HepG2 (cell line): ENCODE measurements at regions not wholly inside any gene's neighbourhood (a gene's known extent, or its start where the extent isn't known, plus 50 kb on each side); places are given as distances from the start of the nearest gene placed in this dataset.

Experiments
- ETV6 ChIP-seq: sonication (generic); formaldehyde crosslinking; conservative IDR thresholded peaks from 2 replicates; pipeline ENCODE4 v1.4.0; 2020; ENCODE audit warnings: missing genetic modification reagents
- FOXJ3 ChIP-seq: sonication (generic); formaldehyde crosslinking; IDR thresholded peaks from 2 replicates; pipeline ENCODE4 v1.4.0; 2020; ENCODE audit warnings: missing genetic modification reagents, mild to moderate bottlenecking, borderline replicate concordance
- GLI4 ChIP-seq: sonication (generic); formaldehyde crosslinking; IDR thresholded peaks from 2 replicates; pipeline ENCODE4 v1.5.1; 2020; ENCODE audit warnings: missing genetic modification reagents, mild to moderate bottlenecking, moderate library complexity, borderline replicate concordance
- NONO ChIP-seq, 2 experiments: fragments of 450-650 bp in 1 of 2; sonication (generic) in 1 of 2; formaldehyde crosslinking in 1 of 2; IDR thresholded peaks in 1 of 2; conservative IDR thresholded peaks in 1 of 2; 2 replicates each; pipeline versions ENCODE4 v1.6.1 to v1.8.0; 2017 to 2022; ENCODE audit warnings: mild to moderate bottlenecking in 1 of 2, missing genetic modification reagents in 1 of 2, moderate library complexity in 1 of 2
- ONECUT2 ChIP-seq: sonication (generic); formaldehyde crosslinking; IDR thresholded peaks from 2 replicates; pipeline ENCODE4 v1.4.0; 2020; ENCODE audit warnings: missing genetic modification reagents
- PLSCR1 ChIP-seq: sonication (generic); formaldehyde crosslinking; IDR thresholded peaks from 2 replicates; pipeline ENCODE4 v1.5.0; 2020; ENCODE audit warnings: missing genetic modification reagents, mild to moderate bottlenecking, borderline replicate concordance
- SALL2 ChIP-seq: sonication (generic); formaldehyde crosslinking; IDR thresholded peaks from 2 replicates; pipeline ENCODE4 v1.8.1; 2023; ENCODE audit warnings: mild to moderate bottlenecking, missing genetic modification reagents, inconsistent platforms
- SRY ChIP-seq: sonication (generic); formaldehyde crosslinking; IDR thresholded peaks from 2 replicates; pipeline ENCODE4 v1.8.0; 2022; ENCODE audit warnings: mild to moderate bottlenecking, missing genetic modification reagents
- THAP9 ChIP-seq: sonication (generic); formaldehyde crosslinking; IDR thresholded peaks from 2 replicates; pipeline ENCODE4; 2020; ENCODE audit warnings: missing genetic modification reagents, mild to moderate bottlenecking, borderline replicate concordance
- ZBTB7A ChIP-seq: sonication (generic); formaldehyde crosslinking; IDR thresholded peaks from 2 replicates; pipeline ENCODE4 v1.8.0; 2022; ENCODE audit warnings: mild to moderate bottlenecking, missing genetic modification reagents
- ZNF282 ChIP-seq: fragments of 450-650 bp; IDR thresholded peaks from 2 replicates; pipeline ENCODE4 v1.6.1; 2018; ENCODE audit not compliant: partially characterized antibody
- TF ChIP-seq, protein P1 (sequence below): sonication (generic); formaldehyde crosslinking; conservative IDR thresholded peaks from 2 replicates; pipeline ENCODE4 v1.4.0; 2020; ENCODE audit warnings: mild to moderate bottlenecking, missing genetic modification reagents, moderate library complexity
- TF ChIP-seq, protein P2 (sequence below): sonication (generic); formaldehyde crosslinking; IDR thresholded peaks from 2 replicates; pipeline ENCODE4 v1.4.0; 2020; ENCODE audit warnings: mild to moderate bottlenecking, low read depth, missing genetic modification reagents
- TF ChIP-seq, protein P3 (sequence below): sonication (generic); formaldehyde crosslinking; IDR thresholded peaks from 2 replicates; pipeline ENCODE4 v1.4.0; 2020; ENCODE audit warnings: missing genetic modification reagents, borderline replicate concordance
- TF ChIP-seq, protein P4 (sequence below): sonication (generic); formaldehyde crosslinking; IDR thresholded peaks from 2 replicates; pipeline ENCODE4 v1.8.1; 2023; ENCODE audit warnings: mild to moderate bottlenecking, missing genetic modification reagents

DNA sequence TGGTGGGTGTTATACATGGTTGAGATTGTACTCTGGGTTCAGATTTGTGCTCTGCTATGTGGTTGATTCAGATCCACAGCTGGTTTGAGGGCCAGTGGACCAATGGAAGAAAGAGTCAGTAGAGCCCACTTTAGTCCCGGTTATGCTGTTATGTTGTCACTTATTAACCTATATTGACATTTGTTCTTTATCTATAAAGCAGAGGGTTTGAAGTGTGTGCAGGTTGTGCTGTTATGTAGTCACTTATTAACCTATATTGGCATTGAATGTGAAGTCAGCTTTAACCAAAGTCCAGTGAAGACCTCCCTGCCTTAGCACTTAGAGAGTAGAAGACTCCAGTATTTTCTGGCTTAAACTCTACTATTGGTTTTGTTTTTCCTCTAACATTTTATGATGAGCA, 307.3 kb upstream of the TSPY4 start (continued):
- TF ChIP-seq THAP9 (CRISPR knock-in tag) (no peak), NONO (IDR thresholded peaks at IDR 0.05) (no peak), NONO (CRISPR knock-in tag; conservative IDR thresholded peaks at IDR 0.05) (no peak), PLSCR1 (CRISPR knock-in tag) (no peak), ETV6 (CRISPR knock-in tag) (no peak), GLI4 (CRISPR knock-in tag) (no peak), ZBTB7A (no peak), ZNF282 (no peak), FOXJ3 (CRISPR knock-in tag) (no peak), SRY (CRISPR knock-in tag) (no peak), ONECUT2 (CRISPR knock-in tag) (peak; percentile 24; the same call in 1 of the 2 replicates), SALL2 (CRISPR knock-in tag) (no peak)
- TF ChIP-seq, protein P1, sequence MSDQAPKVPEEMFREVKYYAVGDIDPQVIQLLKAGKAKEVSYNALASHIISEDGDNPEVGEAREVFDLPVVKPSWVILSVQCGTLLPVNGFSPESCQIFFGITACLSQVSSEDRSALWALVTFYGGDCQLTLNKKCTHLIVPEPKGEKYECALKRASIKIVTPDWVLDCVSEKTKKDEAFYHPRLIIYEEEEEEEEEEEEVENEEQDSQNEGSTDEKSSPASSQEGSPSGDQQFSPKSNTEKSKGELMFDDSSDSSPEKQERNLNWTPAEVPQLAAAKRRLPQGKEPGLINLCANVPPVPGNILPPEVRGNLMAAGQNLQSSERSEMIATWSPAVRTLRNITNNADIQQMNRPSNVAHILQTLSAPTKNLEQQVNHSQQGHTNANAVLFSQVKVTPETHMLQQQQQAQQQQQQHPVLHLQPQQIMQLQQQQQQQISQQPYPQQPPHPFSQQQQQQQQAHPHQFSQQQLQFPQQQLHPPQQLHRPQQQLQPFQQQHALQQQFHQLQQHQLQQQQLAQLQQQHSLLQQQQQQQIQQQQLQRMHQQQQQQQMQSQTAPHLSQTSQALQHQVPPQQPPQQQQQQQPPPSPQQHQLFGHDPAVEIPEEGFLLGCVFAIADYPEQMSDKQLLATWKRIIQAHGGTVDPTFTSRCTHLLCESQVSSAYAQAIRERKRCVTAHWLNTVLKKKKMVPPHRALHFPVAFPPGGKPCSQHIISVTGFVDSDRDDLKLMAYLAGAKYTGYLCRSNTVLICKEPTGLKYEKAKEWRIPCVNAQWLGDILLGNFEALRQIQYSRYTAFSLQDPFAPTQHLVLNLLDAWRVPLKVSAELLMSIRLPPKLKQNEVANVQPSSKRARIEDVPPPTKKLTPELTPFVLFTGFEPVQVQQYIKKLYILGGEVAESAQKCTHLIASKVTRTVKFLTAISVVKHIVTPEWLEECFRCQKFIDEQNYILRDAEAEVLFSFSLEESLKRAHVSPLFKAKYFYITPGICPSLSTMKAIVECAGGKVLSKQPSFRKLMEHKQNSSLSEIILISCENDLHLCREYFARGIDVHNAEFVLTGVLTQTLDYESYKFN (CRISPR knock-in tag), result peak; percentile 95
- TF ChIP-seq, protein P2, sequence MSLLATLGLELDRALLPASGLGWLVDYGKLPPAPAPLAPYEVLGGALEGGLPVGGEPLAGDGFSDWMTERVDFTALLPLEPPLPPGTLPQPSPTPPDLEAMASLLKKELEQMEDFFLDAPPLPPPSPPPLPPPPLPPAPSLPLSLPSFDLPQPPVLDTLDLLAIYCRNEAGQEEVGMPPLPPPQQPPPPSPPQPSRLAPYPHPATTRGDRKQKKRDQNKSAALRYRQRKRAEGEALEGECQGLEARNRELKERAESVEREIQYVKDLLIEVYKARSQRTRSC (CRISPR knock-in tag), result no peak
- TF ChIP-seq, protein P3, sequence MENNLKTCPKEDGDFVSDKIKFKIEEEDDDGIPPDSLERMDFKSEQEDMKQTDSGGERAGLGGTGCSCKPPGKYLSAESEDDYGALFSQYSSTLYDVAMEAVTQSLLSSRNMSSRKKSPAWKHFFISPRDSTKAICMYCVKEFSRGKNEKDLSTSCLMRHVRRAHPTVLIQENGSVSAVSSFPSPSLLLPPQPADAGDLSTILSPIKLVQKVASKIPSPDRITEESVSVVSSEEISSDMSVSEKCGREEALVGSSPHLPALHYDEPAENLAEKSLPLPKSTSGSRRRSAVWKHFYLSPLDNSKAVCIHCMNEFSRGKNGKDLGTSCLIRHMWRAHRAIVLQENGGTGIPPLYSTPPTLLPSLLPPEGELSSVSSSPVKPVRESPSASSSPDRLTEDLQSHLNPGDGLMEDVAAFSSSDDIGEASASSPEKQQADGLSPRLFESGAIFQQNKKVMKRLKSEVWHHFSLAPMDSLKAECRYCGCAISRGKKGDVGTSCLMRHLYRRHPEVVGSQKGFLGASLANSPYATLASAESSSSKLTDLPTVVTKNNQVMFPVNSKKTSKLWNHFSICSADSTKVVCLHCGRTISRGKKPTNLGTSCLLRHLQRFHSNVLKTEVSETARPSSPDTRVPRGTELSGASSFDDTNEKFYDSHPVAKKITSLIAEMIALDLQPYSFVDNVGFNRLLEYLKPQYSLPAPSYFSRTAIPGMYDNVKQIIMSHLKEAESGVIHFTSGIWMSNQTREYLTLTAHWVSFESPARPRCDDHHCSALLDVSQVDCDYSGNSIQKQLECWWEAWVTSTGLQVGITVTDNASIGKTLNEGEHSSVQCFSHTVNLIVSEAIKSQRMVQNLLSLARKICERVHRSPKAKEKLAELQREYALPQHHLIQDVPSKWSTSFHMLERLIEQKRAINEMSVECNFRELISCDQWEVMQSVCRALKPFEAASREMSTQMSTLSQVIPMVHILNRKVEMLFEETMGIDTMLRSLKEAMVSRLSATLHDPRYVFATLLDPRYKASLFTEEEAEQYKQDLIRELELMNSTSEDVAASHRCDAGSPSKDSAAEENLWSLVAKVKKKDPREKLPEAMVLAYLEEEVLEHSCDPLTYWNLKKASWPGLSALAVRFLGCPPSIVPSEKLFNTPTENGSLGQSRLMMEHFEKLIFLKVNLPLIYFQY (CRISPR knock-in tag), result no peak
- TF ChIP-seq, protein P4, sequence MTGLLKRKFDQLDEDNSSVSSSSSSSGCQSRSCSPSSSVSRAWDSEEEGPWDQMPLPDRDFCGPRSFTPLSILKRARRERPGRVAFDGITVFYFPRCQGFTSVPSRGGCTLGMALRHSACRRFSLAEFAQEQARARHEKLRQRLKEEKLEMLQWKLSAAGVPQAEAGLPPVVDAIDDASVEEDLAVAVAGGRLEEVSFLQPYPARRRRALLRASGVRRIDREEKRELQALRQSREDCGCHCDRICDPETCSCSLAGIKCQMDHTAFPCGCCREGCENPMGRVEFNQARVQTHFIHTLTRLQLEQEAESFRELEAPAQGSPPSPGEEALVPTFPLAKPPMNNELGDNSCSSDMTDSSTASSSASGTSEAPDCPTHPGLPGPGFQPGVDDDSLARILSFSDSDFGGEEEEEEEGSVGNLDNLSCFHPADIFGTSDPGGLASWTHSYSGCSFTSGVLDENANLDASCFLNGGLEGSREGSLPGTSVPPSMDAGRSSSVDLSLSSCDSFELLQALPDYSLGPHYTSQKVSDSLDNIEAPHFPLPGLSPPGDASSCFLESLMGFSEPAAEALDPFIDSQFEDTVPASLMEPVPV (CRISPR knock-in tag), result no peak
